Memory B cell (primary cell): ENCODE measurements at regions not wholly inside any gene's neighbourhood (a gene's known extent, or its start where the extent isn't known, plus 50 kb on each side); places are given as distances from the start of the nearest gene placed in this dataset.
"Not testable (repeated sequence)": the region's sequence is repeated elsewhere in the genome, so short reads cannot be mapped to it uniquely, and the experiment has no call there.

Experiments
- ATAC-seq: fragments of 150-1000 bp; cut with Tn5 transposase; 2 replicates; pipeline ENCODE4 v1.10.0; 2021; ENCODE audit warnings: low read depth, mild to moderate bottlenecking, moderate library complexity
- DNase-seq, 2 donors: peaks; one replicate each; pipeline ENCODE4 v3.0.0; 2022; ENCODE audit warnings: low spot score in 2 of 2
- H3K27ac Mint-ChIP-seq: one replicate; pipeline ENCODE4 v1.8.0; 2022; ENCODE audit warnings: mild to moderate bottlenecking, moderate library complexity, mixed read lengths
- H3K27me3 Mint-ChIP-seq: one replicate; pipeline ENCODE4 v1.8.0; 2022; ENCODE audit warnings: mixed read lengths
- H3K36me3 Mint-ChIP-seq: one replicate; pipeline ENCODE4 v1.8.0; 2022; ENCODE audit warnings: mild to moderate bottlenecking, mixed read lengths
- H3K4me1 Mint-ChIP-seq: one replicate; pipeline ENCODE4 v1.8.0; 2022; ENCODE audit warnings: mixed read lengths
- H3K4me3 Mint-ChIP-seq: one replicate; pipeline ENCODE4 v1.8.0; 2022; ENCODE audit warnings: mild to moderate bottlenecking, moderate library complexity, mixed read lengths
- H3K9me3 Mint-ChIP-seq: one replicate; pipeline ENCODE4 v1.8.0; 2022; ENCODE audit warnings: mixed read lengths

DNA sequence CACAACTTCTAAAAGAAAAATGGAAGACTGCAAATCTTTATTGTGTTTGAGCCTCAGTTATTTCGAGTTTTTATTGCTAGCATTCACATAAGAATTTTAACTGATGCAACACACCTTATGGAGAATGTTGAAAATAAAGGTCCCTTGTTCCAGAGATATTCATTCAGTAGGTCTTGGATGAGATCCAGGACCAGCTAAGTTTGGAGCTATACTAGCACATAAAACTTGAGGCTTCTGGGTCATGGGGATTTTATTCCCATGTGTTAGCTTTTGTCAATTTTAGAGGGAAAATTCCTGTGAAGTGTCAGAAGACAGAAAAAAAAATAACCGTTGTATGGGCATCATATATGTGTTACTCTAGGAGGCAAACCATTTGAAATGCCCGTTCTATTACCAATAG lies 693.2 kb upstream of the MIS18BP1 start:
- DNase-seq = no peak
- no peaks in the 10 kb centered on the region for H3K36me3 Mint-ChIP-seq
- no peaks in the 10 kb centered on the region for H3K9me3 Mint-ChIP-seq
- H3K27me3 Mint-ChIP-seq = no peaks in the 10 kb centered on the region
- no peak for ATAC-seq
- no peak overlapping the region for H3K27ac Mint-ChIP-seq
- no peaks in the 10 kb centered on the region for H3K4me1 Mint-ChIP-seq
- no peak overlapping the region for H3K4me3 Mint-ChIP-seq

- H3K4me1 Mint-ChIP-seq = no peaks in the 10 kb centered on the region
- DNase-seq = no peak
- no peak overlapping the region for H3K27ac Mint-ChIP-seq
- no peaks in the 10 kb centered on the region for H3K27me3 Mint-ChIP-seq
- peaks cover 11% of the 10 kb centered on the region for H3K9me3 Mint-ChIP-seq
- H3K4me3 Mint-ChIP-seq = no peak overlapping the region
- no peaks in the 10 kb centered on the region for H3K36me3 Mint-ChIP-seq
- ATAC-seq = no peak
Measured at GRCh38 chr14:45940318-45940717, 687.3 kb upstream of the MIS18BP1 start.

DNA sequence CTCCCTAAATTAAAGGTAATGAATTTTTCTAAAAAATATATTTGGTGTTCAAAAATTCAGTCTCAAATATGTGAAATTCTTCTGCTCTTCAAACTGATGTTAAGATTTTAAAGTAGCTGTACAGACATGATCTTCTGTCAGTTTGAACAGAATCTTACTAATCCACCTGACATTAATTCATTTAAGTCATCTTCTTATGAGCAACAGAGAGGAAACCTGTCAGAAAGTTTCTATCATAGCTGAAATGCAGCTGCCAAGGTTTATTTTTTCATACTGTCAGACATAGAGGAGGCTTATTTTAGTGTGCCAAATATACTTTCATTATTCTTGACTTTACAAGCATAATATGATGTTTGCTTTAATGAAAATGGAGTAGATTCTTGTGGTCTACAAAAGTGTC lies 686.6 kb upstream of the MIS18BP1 start:
- ATAC-seq = no peak
- H3K9me3 Mint-ChIP-seq = peaks cover 12% of the 10 kb centered on the region
- no peak for DNase-seq
- H3K36me3 Mint-ChIP-seq = no peaks in the 10 kb centered on the region
- no peaks in the 10 kb centered on the region for H3K4me1 Mint-ChIP-seq
- no peaks in the 10 kb centered on the region for H3K27me3 Mint-ChIP-seq
- no peak overlapping the region for H3K27ac Mint-ChIP-seq
- no peak overlapping the region for H3K4me3 Mint-ChIP-seq

DNA sequence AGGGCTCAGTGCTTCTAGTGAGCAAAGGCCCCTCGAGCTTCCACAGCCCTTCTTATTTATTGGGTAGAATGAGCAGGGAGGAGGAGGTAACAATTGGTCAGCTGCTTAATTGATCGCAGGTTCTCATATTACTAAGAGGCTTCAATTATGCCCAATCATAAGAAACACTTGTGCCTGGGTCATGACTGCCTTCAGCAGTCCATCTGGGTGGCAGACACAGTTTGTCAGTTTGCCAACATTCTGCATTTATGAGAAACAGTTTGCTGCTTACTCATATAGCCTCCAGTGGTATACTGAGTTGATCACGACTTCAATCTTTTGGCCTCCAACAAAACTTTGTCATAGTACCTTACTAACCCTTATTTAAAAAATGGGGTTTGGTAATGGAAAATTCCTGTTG lies 667.0 kb upstream of the MIS18BP1 start:
- H3K27me3 Mint-ChIP-seq, H3K9me3 Mint-ChIP-seq, H3K4me1 Mint-ChIP-seq, DNase-seq, H3K4me3 Mint-ChIP-seq, H3K36me3 Mint-ChIP-seq, H3K27ac Mint-ChIP-seq, ATAC-seq: not testable (repeated sequence)

DNA sequence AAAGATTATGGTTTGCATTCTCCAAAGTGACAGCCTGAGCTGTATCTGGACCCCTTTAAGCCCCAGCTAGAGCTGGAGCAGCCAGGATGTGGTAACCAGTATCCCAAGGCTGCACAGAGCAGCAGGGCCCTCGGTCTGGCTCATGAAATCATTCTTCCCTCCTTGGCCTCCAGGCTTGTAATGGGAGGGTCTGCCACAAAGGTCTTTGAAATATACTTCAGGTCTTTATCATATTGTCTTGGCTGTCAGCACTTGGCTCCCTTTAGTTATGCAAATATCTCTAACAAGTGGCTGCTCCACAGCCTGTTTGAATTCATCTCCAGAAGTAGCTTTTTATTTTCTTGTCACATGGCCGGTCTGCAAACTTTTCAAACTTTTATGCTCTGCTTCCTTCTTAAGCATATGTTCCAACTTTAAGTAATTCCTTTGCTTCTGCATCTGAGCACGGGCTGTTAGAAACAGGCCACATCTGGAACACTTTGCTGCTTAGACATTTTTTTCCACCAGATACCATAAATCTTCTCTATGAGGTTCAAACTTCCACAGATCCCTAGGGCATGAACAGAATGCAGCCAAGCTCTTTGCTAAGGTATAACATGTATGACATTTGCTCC lies 663.4 kb upstream of the MIS18BP1 start:
- H3K36me3 Mint-ChIP-seq = no peaks in the 10 kb centered on the region
- DNase-seq (no peak), ATAC-seq (no peak)
- H3K27ac Mint-ChIP-seq = no peak overlapping the region
- H3K4me3 Mint-ChIP-seq = no peak overlapping the region
- no peaks in the 10 kb centered on the region for H3K27me3 Mint-ChIP-seq
- H3K4me1 Mint-ChIP-seq = no peaks in the 10 kb centered on the region
- H3K9me3 Mint-ChIP-seq = peaks cover 3% of the 10 kb centered on the region

GRCh38 chr14:45907782-45908181 lies 654.8 kb upstream of the MIS18BP1 start:
- no peaks in the 10 kb centered on the region for H3K4me1 Mint-ChIP-seq
- H3K4me3 Mint-ChIP-seq = no peak overlapping the region
- H3K36me3 Mint-ChIP-seq = no peaks in the 10 kb centered on the region
- H3K27me3 Mint-ChIP-seq = no peaks in the 10 kb centered on the region
- H3K9me3 Mint-ChIP-seq = peaks cover 1% of the 10 kb centered on the region
- ATAC-seq (no peak), DNase-seq (no peak)
- no peak overlapping the region for H3K27ac Mint-ChIP-seq

GRCh38 chr14:45906257-45906656 lies 653.3 kb upstream of the MIS18BP1 start:
- Mint-ChIP-seq H3K9me3 (no peaks in the 10 kb centered on the region), H3K4me3 (no peak overlapping the region), H3K27me3 (no peaks in the 10 kb centered on the region), H3K27ac (no peak overlapping the region), H3K36me3 (no peaks in the 10 kb centered on the region), H3K4me1 (no peaks in the 10 kb centered on the region)
- DNase-seq (no peak), ATAC-seq (no peak)

DNA sequence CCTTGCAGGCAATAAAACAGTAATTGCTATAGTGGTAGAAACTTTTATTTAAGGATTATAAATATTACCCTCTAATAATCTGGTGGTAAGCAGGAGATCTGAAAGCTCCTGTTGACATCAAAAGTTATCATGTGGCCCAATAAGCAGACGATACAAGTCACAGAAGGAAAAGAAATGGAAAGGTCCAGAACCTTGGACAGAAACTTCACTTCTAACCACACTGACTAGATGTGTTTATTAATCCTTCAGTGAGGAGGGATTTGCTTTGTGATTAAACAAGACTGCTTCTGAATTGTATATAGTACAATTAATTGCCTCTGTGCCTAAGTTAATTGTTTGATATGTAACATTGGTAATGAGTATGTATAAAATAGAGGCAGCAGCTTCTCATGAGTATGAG lies 652.7 kb upstream of the MIS18BP1 start:
- Mint-ChIP-seq H3K4me1 (no peaks in the 10 kb centered on the region), H3K9me3 (no peaks in the 10 kb centered on the region), H3K27ac (no peak overlapping the region), H3K4me3 (no peak overlapping the region), H3K36me3 (no peaks in the 10 kb centered on the region), H3K27me3 (no peaks in the 10 kb centered on the region)
- no peak for DNase-seq
- no peak for ATAC-seq

GRCh38 chr14:45904314-45904713 lies 651.3 kb upstream of the MIS18BP1 start:
- no peak overlapping the region for H3K27ac Mint-ChIP-seq
- no peaks in the 10 kb centered on the region for H3K9me3 Mint-ChIP-seq
- no peaks in the 10 kb centered on the region for H3K27me3 Mint-ChIP-seq
- no peaks in the 10 kb centered on the region for H3K36me3 Mint-ChIP-seq
- ATAC-seq (no peak), DNase-seq (no peak)
- H3K4me1 Mint-ChIP-seq = no peaks in the 10 kb centered on the region
- H3K4me3 Mint-ChIP-seq = no peak overlapping the region

DNA sequence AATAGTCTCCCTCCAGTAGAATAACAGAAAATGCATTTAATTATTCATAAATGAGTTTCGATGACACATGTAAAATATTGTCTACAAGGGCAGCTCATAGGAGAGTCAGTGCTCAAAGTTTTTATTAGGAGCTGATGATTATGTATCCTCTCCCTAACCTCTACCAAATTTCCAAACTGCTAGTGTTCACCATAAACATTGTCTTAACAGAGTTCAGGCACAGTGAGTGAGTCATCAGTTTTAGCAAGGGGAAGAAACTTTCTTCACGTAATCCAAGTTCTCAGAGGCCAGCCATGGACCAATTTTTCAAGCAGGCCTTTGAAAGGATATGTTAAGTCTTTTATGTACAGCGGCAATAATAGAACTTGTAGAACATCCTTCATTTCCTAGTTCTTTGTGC lies 649.2 kb upstream of the MIS18BP1 start:
- no peaks in the 10 kb centered on the region for H3K9me3 Mint-ChIP-seq
- no peaks in the 10 kb centered on the region for H3K36me3 Mint-ChIP-seq
- H3K4me1 Mint-ChIP-seq = no peaks in the 10 kb centered on the region
- ATAC-seq (no peak), DNase-seq (no peak)
- no peaks in the 10 kb centered on the region for H3K27me3 Mint-ChIP-seq
- no peak overlapping the region for H3K27ac Mint-ChIP-seq
- H3K4me3 Mint-ChIP-seq = no peak overlapping the region

DNA sequence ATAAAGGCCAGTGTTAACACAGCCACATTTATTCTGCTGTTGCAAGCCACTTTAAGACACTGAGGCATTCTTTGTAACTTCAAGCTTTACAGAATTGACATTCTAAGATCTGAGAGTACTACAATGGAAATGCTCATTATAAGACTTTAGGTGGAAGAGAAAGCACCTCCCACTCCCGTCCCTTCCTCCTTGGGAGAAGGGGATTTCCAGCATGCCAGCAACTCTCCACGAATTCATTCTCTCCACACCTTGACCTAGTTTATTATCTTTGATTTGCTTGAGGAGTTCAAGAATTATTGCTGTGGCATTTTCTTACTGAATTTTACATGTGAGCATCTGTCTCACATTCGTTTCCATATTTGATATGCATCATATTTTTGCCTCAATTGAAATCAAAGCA lies 644.4 kb upstream of the MIS18BP1 start:
- no peaks in the 10 kb centered on the region for H3K9me3 Mint-ChIP-seq
- ATAC-seq (no peak), DNase-seq (no peak)
- no peaks in the 10 kb centered on the region for H3K27me3 Mint-ChIP-seq
- no peak overlapping the region for H3K4me3 Mint-ChIP-seq
- no peaks in the 10 kb centered on the region for H3K36me3 Mint-ChIP-seq
- no peaks in the 10 kb centered on the region for H3K4me1 Mint-ChIP-seq
- H3K27ac Mint-ChIP-seq = no peak overlapping the region

- peaks cover 5% of the 10 kb centered on the region for H3K9me3 Mint-ChIP-seq
- H3K36me3 Mint-ChIP-seq = no peaks in the 10 kb centered on the region
- DNase-seq (no peak), ATAC-seq (no peak)
- no peak overlapping the region for H3K27ac Mint-ChIP-seq
- no peaks in the 10 kb centered on the region for H3K4me1 Mint-ChIP-seq
- no peaks in the 10 kb centered on the region for H3K27me3 Mint-ChIP-seq
- H3K4me3 Mint-ChIP-seq = no peak overlapping the region
Measured at GRCh38 chr14:45893127-45893526, 640.1 kb upstream of the MIS18BP1 start.

- DNase-seq (no peak), ATAC-seq (no peak)
- H3K4me3 Mint-ChIP-seq = no peak overlapping the region
- peaks cover 5% of the 10 kb centered on the region for H3K9me3 Mint-ChIP-seq
- no peaks in the 10 kb centered on the region for H3K27me3 Mint-ChIP-seq
- no peak overlapping the region for H3K27ac Mint-ChIP-seq
- no peaks in the 10 kb centered on the region for H3K36me3 Mint-ChIP-seq
- no peaks in the 10 kb centered on the region for H3K4me1 Mint-ChIP-seq
Measured at GRCh38 chr14:45891417-45892080, 638.5 kb upstream of the MIS18BP1 start.

- not testable (repeated sequence) for DNase-seq, H3K36me3 Mint-ChIP-seq, H3K4me3 Mint-ChIP-seq, ATAC-seq, H3K9me3 Mint-ChIP-seq, H3K4me1 Mint-ChIP-seq, H3K27ac Mint-ChIP-seq, H3K27me3 Mint-ChIP-seq
Measured at GRCh38 chr14:45888766-45889285, 635.8 kb upstream of the MIS18BP1 start.

- no peaks in the 10 kb centered on the region for H3K36me3 Mint-ChIP-seq
- H3K27me3 Mint-ChIP-seq = no peaks in the 10 kb centered on the region
- no peak overlapping the region for H3K27ac Mint-ChIP-seq
- no peak overlapping the region for H3K4me3 Mint-ChIP-seq
- peaks cover 2% of the 10 kb centered on the region for H3K9me3 Mint-ChIP-seq
- no peaks in the 10 kb centered on the region for H3K4me1 Mint-ChIP-seq
- DNase-seq (no peak), ATAC-seq (no peak)
Measured at GRCh38 chr14:45877981-45878380, 625.0 kb upstream of the MIS18BP1 start.
